ENCODE measurements at regions not wholly inside any gene's neighbourhood (a gene's known extent, or its start where the extent isn't known, plus 50 kb on each side); places are given as distances from the start of the nearest gene placed in this dataset.

DNA sequence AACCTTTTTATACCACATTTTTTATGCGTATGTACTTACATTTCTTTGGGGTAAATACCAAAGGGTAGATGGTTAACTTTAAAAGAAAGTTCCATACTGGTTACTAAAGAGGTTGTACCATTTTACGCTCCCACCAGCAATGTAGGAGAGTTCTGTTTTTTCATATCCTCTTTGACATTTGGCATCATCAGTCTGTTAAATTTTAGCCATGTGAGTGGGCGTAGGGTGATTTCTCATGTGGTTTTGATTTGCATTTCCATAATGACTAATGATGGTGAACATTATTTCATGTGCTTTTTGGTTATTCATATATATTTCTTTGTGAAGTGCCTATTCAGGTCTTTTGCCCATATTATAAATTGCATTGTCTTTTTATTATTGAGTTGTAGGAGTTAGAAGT, 194.2 kb downstream of the PRL start:
- no peaks in the 10 kb centered on the region for H3K36me3 ChIP-seq (ENCODE audit: control insufficient read depth, insufficient read depth, low read length)
- H3K9ac ChIP-seq (ENCODE audit: low read depth, low read length) = no peak overlapping the region
- H3K4me3 ChIP-seq (ENCODE audit: low read depth, low read length) = no peak overlapping the region
- H3K27me3 ChIP-seq (ENCODE audit: control insufficient read depth, insufficient read depth, low read length) = no peaks in the 10 kb centered on the region
- H3K4me1 ChIP-seq (ENCODE audit: control insufficient read depth, insufficient read depth, low read length) = no peaks in the 10 kb centered on the region
- no peaks in the 10 kb centered on the region for H3K9me3 ChIP-seq (ENCODE audit: control insufficient read depth, insufficient read depth, low read length)

DNA sequence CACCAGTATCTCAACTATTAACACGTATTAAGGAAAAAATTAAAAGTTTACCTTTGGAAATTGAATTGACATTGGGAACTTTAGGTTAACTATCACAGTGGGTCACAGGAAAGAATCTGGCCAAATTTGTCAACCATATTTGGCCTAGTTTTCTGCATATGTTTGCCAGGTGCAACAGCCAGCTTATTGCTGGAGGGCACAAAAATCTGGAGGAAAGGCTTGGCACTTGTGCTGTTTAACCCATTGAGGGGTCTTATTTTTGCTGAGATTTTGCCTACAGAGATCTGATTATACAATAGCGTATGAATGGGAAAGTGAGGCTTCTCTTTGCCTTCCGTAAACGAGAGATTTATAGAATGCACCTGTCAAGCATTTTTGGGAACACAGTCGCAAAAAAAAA, 190.4 kb downstream of the PRL start:
- H3K36me3 ChIP-seq (ENCODE audit: control insufficient read depth, insufficient read depth, low read length) = no peaks in the 10 kb centered on the region
- no peak overlapping the region for H3K4me3 ChIP-seq (ENCODE audit: low read depth, low read length)
- H3K27me3 ChIP-seq (ENCODE audit: control insufficient read depth, insufficient read depth, low read length) = no peaks in the 10 kb centered on the region
- H3K4me1 ChIP-seq (ENCODE audit: control insufficient read depth, insufficient read depth, low read length) = no peaks in the 10 kb centered on the region
- H3K9ac ChIP-seq (ENCODE audit: low read depth, low read length) = no peak overlapping the region
- no peaks in the 10 kb centered on the region for H3K9me3 ChIP-seq (ENCODE audit: control insufficient read depth, insufficient read depth, low read length)

DNA sequence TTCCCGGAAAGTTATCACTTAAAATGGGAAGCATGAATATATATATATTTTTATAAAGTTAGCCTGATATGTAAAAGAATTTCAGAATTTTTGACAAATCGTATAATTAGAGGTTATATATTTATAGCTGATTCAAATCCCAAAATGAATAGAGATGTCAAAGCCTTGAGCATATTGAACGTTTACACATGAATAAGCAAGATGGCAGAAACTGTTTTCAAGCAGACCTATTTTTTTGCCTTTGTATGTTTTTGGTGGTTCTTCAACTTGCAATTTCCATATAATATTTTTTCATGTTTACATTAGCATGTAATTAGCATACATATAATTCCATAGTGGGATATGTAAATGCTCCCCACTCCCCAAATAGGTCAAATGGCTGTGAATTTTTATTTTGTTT, 189.9 kb downstream of the PRL start:
- Histone ChIP-seq H3K9me3 (ENCODE audit: control insufficient read depth, insufficient read depth, low read length) (no peaks in the 10 kb centered on the region), H3K4me1 (ENCODE audit: control insufficient read depth, insufficient read depth, low read length) (no peaks in the 10 kb centered on the region), H3K27me3 (ENCODE audit: control insufficient read depth, insufficient read depth, low read length) (no peaks in the 10 kb centered on the region), H3K4me3 (ENCODE audit: low read depth, low read length) (no peak overlapping the region), H3K36me3 (ENCODE audit: control insufficient read depth, insufficient read depth, low read length) (no peaks in the 10 kb centered on the region), H3K9ac (ENCODE audit: low read depth, low read length) (no peak overlapping the region)

DNA sequence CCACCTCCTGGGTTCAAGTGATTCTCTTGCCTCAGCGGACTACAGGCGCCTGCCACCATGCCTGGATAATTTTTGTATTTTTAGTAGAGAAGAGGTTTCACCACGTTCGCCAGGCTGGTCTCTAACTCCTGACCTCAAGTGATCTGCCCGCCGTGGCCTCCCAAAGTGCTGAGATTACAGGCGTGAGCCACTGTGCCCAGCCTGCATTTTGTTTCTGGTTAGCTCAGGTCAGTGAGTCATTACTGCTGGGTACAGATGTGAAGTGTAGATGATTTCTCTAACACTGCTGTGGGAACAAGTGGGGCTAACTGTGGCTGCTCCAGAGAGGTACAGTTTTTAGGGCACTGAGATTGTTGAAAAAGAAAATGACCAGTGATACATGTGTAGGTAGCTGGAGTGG, 188.6 kb downstream of the PRL start:
- Histone ChIP-seq H3K36me3 (ENCODE audit: control insufficient read depth, insufficient read depth, low read length) (no peaks in the 10 kb centered on the region), H3K4me1 (ENCODE audit: control insufficient read depth, insufficient read depth, low read length) (no peaks in the 10 kb centered on the region), H3K9ac (ENCODE audit: low read depth, low read length) (no peak overlapping the region), H3K9me3 (ENCODE audit: control insufficient read depth, insufficient read depth, low read length) (no peaks in the 10 kb centered on the region), H3K4me3 (ENCODE audit: low read depth, low read length) (no peak overlapping the region), H3K27me3 (ENCODE audit: control insufficient read depth, insufficient read depth, low read length) (no peaks in the 10 kb centered on the region)

DNA sequence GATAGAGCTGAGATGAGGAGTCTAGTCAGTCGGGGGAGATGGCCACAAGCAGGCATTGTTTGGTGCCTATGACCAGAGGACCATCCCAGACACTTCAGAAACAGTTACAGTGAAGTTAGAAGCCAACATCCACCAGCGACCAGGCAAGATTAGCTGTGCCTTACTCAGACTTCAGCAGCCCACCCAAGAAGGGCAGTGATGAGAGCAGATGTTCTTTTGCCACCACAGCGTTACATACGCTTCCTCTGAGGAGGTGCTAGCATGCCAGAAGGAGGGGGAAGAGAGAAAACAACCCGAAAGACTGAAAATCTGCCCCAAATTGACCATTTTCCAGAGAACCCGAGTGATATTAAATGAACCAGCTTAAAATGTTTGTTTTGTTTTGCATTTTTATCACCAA, 186.8 kb downstream of the PRL start:
- no peak overlapping the region for H3K4me3 ChIP-seq (ENCODE audit: low read depth, low read length)
- no peak overlapping the region for H3K9ac ChIP-seq (ENCODE audit: low read depth, low read length)
- H3K4me1 ChIP-seq (ENCODE audit: control insufficient read depth, insufficient read depth, low read length) = no peaks in the 10 kb centered on the region
- H3K27me3 ChIP-seq (ENCODE audit: control insufficient read depth, insufficient read depth, low read length) = no peaks in the 10 kb centered on the region
- H3K9me3 ChIP-seq (ENCODE audit: control insufficient read depth, insufficient read depth, low read length) = no peaks in the 10 kb centered on the region
- no peaks in the 10 kb centered on the region for H3K36me3 ChIP-seq (ENCODE audit: control insufficient read depth, insufficient read depth, low read length)

DNA sequence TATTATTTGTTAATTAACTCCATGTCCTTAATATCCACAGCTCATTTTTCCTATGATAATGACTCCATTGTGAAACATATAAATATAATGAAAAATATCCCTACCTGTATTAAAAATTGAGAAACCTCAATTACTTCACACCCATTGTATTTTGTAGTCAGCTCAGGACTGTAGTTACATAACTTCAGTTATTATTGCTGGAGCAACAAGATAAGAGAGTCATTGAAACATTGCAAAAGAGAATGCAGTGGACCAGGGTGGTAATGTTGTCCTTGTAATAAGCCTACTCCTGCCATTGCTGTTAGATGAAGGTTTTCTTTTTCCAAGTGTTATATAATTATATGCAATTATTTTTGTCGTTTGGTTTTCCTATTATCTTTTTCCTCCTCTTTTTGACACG, 184.4 kb downstream of the PRL start:
- Histone ChIP-seq H3K4me3 (ENCODE audit: low read depth, low read length) (no peak overlapping the region), H3K9ac (ENCODE audit: low read depth, low read length) (no peak overlapping the region), H3K9me3 (ENCODE audit: control insufficient read depth, insufficient read depth, low read length) (no peaks in the 10 kb centered on the region), H3K36me3 (ENCODE audit: control insufficient read depth, insufficient read depth, low read length) (no peaks in the 10 kb centered on the region), H3K4me1 (ENCODE audit: control insufficient read depth, insufficient read depth, low read length) (no peaks in the 10 kb centered on the region), H3K27me3 (ENCODE audit: control insufficient read depth, insufficient read depth, low read length) (no peaks in the 10 kb centered on the region)

DNA sequence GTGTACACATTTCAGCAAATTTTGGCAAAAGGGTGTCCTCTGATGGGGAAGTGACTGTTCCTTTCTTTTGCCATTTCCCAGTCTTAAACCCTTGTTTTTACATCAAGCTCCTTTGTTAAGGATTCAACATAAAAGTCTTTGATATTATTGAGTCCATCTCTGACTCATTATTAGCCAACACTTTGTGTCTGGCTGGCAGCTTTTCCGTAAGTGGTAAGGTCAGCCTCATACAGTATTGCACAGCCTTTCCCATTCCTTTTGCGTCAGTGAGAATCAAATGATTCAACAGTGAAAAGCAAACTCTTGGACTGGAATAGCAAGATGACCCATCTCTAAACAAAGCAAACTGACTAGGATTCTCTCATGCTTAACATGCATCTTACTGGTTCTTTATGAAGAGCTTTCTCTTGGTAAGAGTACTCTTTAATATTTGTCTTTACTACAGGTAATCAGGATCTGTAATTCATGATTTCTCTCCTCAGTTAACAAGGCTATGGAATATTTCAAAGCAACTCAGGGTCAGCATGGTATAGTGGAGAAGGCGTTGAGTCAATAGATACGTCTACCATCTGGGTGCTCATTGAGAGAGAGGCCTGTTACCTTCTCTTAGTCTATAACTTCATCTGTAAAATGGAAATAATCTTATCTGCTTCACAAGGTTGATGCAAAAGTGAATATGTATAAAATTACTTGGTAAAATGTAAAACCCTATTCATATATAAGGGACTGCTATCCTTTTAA, 183.6 kb downstream of the PRL start:
- no peak overlapping the region for H3K9ac ChIP-seq (ENCODE audit: low read depth, low read length)
- H3K27me3 ChIP-seq (ENCODE audit: control insufficient read depth, insufficient read depth, low read length) = no peaks in the 10 kb centered on the region
- no peaks in the 10 kb centered on the region for H3K36me3 ChIP-seq (ENCODE audit: control insufficient read depth, insufficient read depth, low read length)
- H3K9me3 ChIP-seq (ENCODE audit: control insufficient read depth, insufficient read depth, low read length) = no peaks in the 10 kb centered on the region
- no peaks in the 10 kb centered on the region for H3K4me1 ChIP-seq (ENCODE audit: control insufficient read depth, insufficient read depth, low read length)
- no peak overlapping the region for H3K4me3 ChIP-seq (ENCODE audit: low read depth, low read length)

DNA sequence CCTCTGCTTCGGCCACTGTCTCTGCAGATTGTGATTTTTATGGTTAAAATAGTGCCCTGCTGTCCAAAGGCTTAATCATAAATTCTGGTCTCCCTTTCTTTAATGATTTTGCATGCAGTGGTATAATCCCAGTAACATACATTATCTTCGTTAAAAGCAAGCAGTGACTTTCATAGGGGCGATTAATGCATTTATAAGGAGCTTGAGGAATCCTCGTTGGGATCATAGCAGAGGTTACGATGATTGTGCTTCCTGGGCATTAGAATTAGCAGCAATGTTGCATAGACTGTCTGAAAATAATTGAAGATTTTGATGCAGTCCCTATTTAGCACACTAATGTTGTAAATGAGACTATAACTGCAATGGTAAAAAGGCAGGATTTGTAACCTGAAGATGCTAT, 181.3 kb downstream of the PRL start:
- H3K4me1 ChIP-seq (ENCODE audit: control insufficient read depth, insufficient read depth, low read length) = no peaks in the 10 kb centered on the region

DNA sequence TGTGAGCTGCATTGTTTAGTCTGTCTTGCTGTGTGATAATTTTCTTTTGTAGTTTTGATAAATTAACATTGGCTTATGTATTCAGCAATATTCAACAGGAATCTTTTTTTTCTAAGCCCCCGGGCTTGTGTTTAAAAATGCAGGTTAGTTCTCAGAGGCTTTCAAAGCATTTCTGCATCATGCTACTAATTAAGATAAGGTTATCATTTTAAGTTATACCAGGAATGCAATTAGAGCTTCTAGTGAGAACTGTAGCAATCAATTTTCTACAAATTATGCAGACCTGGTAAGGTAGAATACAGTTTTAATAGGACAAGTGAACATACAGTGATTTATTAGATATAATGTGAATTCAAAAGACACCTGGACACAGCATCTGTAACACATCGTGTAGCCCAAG, 179.2 kb downstream of the PRL start:
- Histone ChIP-seq H3K9ac (ENCODE audit: low read depth, low read length) (no peak overlapping the region), H3K9me3 (ENCODE audit: control insufficient read depth, insufficient read depth, low read length) (no peaks in the 10 kb centered on the region), H3K4me1 (ENCODE audit: control insufficient read depth, insufficient read depth, low read length) (no peaks in the 10 kb centered on the region), H3K36me3 (ENCODE audit: control insufficient read depth, insufficient read depth, low read length) (no peaks in the 10 kb centered on the region), H3K4me3 (ENCODE audit: low read depth, low read length) (no peak overlapping the region), H3K27me3 (ENCODE audit: control insufficient read depth, insufficient read depth, low read length) (no peaks in the 10 kb centered on the region)

More for the DNA sequence above, 181.3 kb downstream of the PRL start:
- Histone ChIP-seq H3K9ac (ENCODE audit: low read depth, low read length) (no peak overlapping the region), H3K9me3 (ENCODE audit: control insufficient read depth, insufficient read depth, low read length) (no peaks in the 10 kb centered on the region), H3K4me3 (ENCODE audit: low read depth, low read length) (no peak overlapping the region), H3K27me3 (ENCODE audit: control insufficient read depth, insufficient read depth, low read length) (no peaks in the 10 kb centered on the region), H3K36me3 (ENCODE audit: control insufficient read depth, insufficient read depth, low read length) (no peaks in the 10 kb centered on the region)

DNA sequence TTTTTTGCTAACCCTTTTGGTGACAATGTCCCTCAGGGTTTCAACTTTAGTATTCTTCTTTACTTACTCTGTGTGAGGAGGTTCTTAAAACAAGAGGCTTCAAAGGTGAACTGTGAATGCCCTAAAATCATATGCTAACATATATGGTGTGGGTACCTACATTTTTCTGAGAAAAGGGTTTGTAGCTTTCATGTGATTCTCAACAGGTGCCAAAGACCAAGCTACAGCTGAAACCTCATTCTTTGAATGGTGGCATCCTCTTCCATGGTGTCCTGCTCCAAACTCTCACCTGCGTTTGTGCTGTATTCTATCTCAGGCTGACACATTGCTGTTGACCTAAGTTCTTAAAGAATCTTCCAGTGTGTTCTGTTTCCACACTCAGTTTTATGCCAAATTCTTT, 177.3 kb downstream of the PRL start:
- H3K9ac ChIP-seq (ENCODE audit: low read depth, low read length) = no peak overlapping the region
- H3K27me3 ChIP-seq (ENCODE audit: control insufficient read depth, insufficient read depth, low read length) = no peaks in the 10 kb centered on the region
- H3K9me3 ChIP-seq (ENCODE audit: control insufficient read depth, insufficient read depth, low read length) = no peaks in the 10 kb centered on the region
- no peaks in the 10 kb centered on the region for H3K36me3 ChIP-seq (ENCODE audit: control insufficient read depth, insufficient read depth, low read length)
- H3K4me3 ChIP-seq (ENCODE audit: low read depth, low read length) = no peak overlapping the region
- H3K4me1 ChIP-seq (ENCODE audit: control insufficient read depth, insufficient read depth, low read length) = no peaks in the 10 kb centered on the region

DNA sequence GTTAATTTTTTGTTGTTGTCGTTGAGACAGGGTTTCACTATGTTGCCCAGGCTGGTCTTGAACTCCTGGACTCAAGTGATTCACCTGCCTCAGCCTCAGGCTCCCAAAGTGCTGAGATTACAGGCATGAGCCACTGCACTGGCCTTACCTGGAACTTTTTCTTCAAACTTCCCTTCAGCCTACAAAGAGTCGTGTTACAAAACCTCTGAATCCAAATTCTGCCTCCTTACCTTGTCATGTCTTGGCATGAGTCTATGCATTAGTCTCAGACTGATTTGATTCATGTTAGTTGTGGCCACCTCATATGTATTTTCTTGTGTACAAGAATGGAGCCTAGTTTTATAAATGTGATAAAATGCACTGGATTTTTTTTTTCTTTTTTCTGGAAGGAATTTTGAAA, 172.1 kb downstream of the PRL start:
- no peaks in the 10 kb centered on the region for H3K9me3 ChIP-seq (ENCODE audit: control insufficient read depth, insufficient read depth, low read length)
- no peaks in the 10 kb centered on the region for H3K27me3 ChIP-seq (ENCODE audit: control insufficient read depth, insufficient read depth, low read length)
- H3K9ac ChIP-seq (ENCODE audit: low read depth, low read length) = no peak overlapping the region
- H3K4me1 ChIP-seq (ENCODE audit: control insufficient read depth, insufficient read depth, low read length) = no peaks in the 10 kb centered on the region
- H3K4me3 ChIP-seq (ENCODE audit: low read depth, low read length) = no peak overlapping the region
- H3K36me3 ChIP-seq (ENCODE audit: control insufficient read depth, insufficient read depth, low read length) = no peaks in the 10 kb centered on the region

DNA sequence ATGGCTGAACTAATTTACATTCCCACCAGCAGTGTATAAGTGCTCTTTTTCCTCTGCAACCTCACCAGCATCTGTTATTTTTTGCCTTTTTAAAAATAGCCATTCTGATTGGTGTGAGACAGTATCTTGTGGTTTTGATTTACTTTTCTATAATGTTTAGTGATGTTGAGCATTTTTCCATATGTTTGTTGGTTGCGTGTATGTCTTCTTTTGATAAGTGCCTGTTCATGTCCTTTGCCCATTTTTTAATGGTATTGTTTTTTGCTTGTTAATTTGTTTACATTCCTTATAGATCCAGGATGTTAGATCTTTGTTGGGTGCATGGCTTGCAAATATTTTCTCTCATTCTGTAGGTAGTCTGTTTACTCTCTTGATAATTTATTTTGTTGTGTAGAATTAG, 169.9 kb downstream of the PRL start:
- no peaks in the 10 kb centered on the region for H3K9me3 ChIP-seq (ENCODE audit: control insufficient read depth, insufficient read depth, low read length)
- H3K4me1 ChIP-seq (ENCODE audit: control insufficient read depth, insufficient read depth, low read length) = no peaks in the 10 kb centered on the region
- H3K36me3 ChIP-seq (ENCODE audit: control insufficient read depth, insufficient read depth, low read length) = no peaks in the 10 kb centered on the region
- no peak overlapping the region for H3K9ac ChIP-seq (ENCODE audit: low read depth, low read length)
- no peaks in the 10 kb centered on the region for H3K27me3 ChIP-seq (ENCODE audit: control insufficient read depth, insufficient read depth, low read length)
- no peak overlapping the region for H3K4me3 ChIP-seq (ENCODE audit: low read depth, low read length)

Data from iPS-15b (cell line).